ENCODE measurements at regions not wholly inside any gene's neighbourhood (a gene's known extent, or its start where the extent isn't known, plus 50 kb on each side); places are given as distances from the start of the nearest gene placed in this dataset.

DNA sequence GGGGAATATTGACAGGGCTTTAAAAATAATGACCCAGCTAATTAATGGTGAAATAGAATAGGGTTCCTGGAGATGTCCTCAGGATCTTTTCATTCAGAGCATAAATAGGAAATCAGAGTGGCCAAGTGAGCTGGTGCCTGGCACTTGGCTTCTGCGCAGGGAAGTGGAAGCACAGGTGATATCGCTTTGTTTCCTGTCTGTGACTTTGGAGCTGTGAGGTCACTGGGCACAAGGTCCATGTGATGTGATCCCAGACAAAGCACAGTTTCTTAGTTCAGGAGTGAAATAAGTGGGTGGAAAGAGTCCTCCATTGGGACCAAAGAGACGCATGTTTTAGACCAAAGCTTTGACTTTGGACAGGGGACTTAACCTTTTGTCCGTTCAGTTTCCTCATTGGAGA is 338.3 kb downstream of the CYRIA start:
- Histone ChIP-seq H4K20me1 (ENCODE audit: insufficient read depth, low read length) (no peaks in the 10 kb centered on the region), H3K9me2 (ENCODE audit: low read depth, low read length) (no peaks in the 10 kb centered on the region), H3K4me3 (ENCODE audit: low read depth, low read length, poor library complexity, severe bottlenecking) (no peak overlapping the region), H3K27me3 (ENCODE audit: insufficient read depth, low read length) (no peaks in the 10 kb centered on the region), H3K79me2 (ENCODE audit: insufficient read depth, low read length) (no peaks in the 10 kb centered on the region), H3K27ac (ENCODE audit: low read depth, low read length, poor library complexity, severe bottlenecking) (no peak overlapping the region), H3F3A (ENCODE audit: insufficient read depth, low read length) (no peaks in the 10 kb centered on the region), H2AFZ (ENCODE audit: low read length) (no peak overlapping the region), H3K4me1 (ENCODE audit: insufficient read depth, low read length, severe bottlenecking) (no peaks in the 10 kb centered on the region), H3K4me2 (ENCODE audit: low read length) (no peak overlapping the region), H3K36me3 (ENCODE audit: insufficient read depth, low read length) (no peaks in the 10 kb centered on the region), H3K9ac (ENCODE audit: low read length) (no peak overlapping the region), H3K9me3 (ENCODE audit: low read length) (no peaks in the 10 kb centered on the region)
- TF ChIP-seq, protein P1, sequence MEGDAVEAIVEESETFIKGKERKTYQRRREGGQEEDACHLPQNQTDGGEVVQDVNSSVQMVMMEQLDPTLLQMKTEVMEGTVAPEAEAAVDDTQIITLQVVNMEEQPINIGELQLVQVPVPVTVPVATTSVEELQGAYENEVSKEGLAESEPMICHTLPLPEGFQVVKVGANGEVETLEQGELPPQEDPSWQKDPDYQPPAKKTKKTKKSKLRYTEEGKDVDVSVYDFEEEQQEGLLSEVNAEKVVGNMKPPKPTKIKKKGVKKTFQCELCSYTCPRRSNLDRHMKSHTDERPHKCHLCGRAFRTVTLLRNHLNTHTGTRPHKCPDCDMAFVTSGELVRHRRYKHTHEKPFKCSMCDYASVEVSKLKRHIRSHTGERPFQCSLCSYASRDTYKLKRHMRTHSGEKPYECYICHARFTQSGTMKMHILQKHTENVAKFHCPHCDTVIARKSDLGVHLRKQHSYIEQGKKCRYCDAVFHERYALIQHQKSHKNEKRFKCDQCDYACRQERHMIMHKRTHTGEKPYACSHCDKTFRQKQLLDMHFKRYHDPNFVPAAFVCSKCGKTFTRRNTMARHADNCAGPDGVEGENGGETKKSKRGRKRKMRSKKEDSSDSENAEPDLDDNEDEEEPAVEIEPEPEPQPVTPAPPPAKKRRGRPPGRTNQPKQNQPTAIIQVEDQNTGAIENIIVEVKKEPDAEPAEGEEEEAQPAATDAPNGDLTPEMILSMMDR (IDR thresholded peaks at IDR 0.05; ENCODE audit: low read length): no peak
- TF ChIP-seq EZH2 (IDR thresholded peaks at IDR 0.05; ENCODE audit: borderline replicate concordance, low read length): no peak

DNA sequence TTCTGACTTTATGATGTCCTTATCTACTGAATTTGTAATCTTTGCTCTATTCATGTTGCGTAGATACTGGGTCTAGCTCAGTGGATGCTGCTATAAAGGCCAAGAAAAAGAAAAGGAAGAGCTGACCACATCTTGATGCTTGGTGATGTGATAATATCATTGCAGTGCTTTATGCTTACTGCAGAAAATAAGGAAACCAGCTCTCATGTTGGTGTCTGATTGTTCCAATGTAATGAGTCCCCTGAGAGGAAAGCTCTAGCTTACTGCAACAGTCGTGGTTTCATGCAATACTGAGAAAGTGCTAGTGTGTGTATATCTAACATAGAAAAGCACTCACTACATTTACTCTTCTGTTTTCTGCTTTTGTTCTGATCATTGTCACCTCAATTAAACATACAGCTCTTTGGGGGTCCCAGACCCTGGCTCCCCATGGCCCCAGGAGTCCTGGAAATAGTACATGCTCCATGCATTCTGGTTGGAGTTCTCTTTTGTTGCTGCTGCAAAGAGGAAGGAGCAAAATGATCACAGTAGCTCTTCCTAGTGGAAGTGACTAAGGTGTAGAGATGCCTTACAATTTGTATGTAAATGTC is 338.8 kb downstream of the CYRIA start:
- H3K79me2 ChIP-seq (ENCODE audit: insufficient read depth, low read length): no peaks in the 10 kb centered on the region
- H3K27me3 ChIP-seq (ENCODE audit: insufficient read depth, low read length): no peaks in the 10 kb centered on the region
- no peak overlapping the region for H3K27ac ChIP-seq (ENCODE audit: low read depth, low read length, poor library complexity, severe bottlenecking)
- no peak overlapping the region for H3K4me3 ChIP-seq (ENCODE audit: low read depth, low read length, poor library complexity, severe bottlenecking)
- H3K36me3 ChIP-seq (ENCODE audit: insufficient read depth, low read length): no peaks in the 10 kb centered on the region
- no peaks in the 10 kb centered on the region for H3F3A ChIP-seq (ENCODE audit: insufficient read depth, low read length)
- H3K9me2 ChIP-seq (ENCODE audit: low read depth, low read length): no peaks in the 10 kb centered on the region
- H3K9me3 ChIP-seq (ENCODE audit: low read length): no peaks in the 10 kb centered on the region
- no peak overlapping the region for H3K4me2 ChIP-seq (ENCODE audit: low read length)
- H3K9ac ChIP-seq (ENCODE audit: low read length): no peak overlapping the region
- H3K4me1 ChIP-seq (ENCODE audit: insufficient read depth, low read length, severe bottlenecking): no peaks in the 10 kb centered on the region
- no peak overlapping the region for H2AFZ ChIP-seq (ENCODE audit: low read length)
- TF ChIP-seq EZH2 (IDR thresholded peaks at IDR 0.05; ENCODE audit: borderline replicate concordance, low read length): no peak
- TF ChIP-seq, protein P1 (IDR thresholded peaks at IDR 0.05; ENCODE audit: low read length): no peak
- no peaks in the 10 kb centered on the region for H4K20me1 ChIP-seq (ENCODE audit: insufficient read depth, low read length)

DNA sequence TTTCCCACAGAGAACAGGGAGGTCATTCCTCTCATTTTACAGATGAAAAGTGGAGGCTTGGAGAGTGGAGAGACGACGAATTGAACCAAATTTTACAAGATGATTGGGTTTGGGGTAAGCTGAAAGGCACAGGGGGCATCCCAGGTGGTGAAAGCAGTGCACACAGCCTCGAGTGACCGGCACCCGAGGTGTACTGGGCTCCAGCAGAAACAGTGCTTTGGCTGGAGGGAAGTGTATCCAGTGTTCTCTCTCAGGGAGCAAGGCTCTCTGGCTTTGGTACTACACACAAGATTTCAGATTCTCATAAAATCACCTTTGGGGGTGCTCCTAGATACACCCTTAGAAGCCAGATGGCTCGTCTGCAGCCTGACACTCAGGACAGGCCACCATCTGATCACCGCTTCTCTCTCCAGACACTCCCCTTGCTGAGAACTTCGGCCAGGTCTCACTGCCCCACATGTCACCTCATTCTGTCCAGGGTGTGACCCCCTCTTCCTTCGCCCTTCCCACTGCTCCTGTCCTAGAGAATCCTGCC is 339.6 kb downstream of the CYRIA start:
- Histone ChIP-seq H3K4me1 (ENCODE audit: insufficient read depth, low read length, severe bottlenecking) (no peaks in the 10 kb centered on the region), H3K4me2 (ENCODE audit: low read length) (no peak overlapping the region), H4K20me1 (ENCODE audit: insufficient read depth, low read length) (no peaks in the 10 kb centered on the region), H3K79me2 (ENCODE audit: insufficient read depth, low read length) (no peaks in the 10 kb centered on the region), H3K9me2 (ENCODE audit: low read depth, low read length) (no peaks in the 10 kb centered on the region), H3K27ac (ENCODE audit: low read depth, low read length, poor library complexity, severe bottlenecking) (no peak overlapping the region), H3K4me3 (ENCODE audit: low read depth, low read length, poor library complexity, severe bottlenecking) (no peak overlapping the region), H3K9me3 (ENCODE audit: low read length) (no peaks in the 10 kb centered on the region), H2AFZ (ENCODE audit: low read length) (no peak overlapping the region), H3K9ac (ENCODE audit: low read length) (no peak overlapping the region), H3F3A (ENCODE audit: insufficient read depth, low read length) (no peaks in the 10 kb centered on the region), H3K36me3 (ENCODE audit: insufficient read depth, low read length) (no peaks in the 10 kb centered on the region), H3K27me3 (ENCODE audit: insufficient read depth, low read length) (0 out of 2 replicates have a peak, but pooled peaks cover under 1% of the 10 kb centered on the region)
- TF ChIP-seq, protein P1 (IDR thresholded peaks at IDR 0.05; ENCODE audit: low read length): no peak
- no peak for TF ChIP-seq EZH2 (IDR thresholded peaks at IDR 0.05; ENCODE audit: borderline replicate concordance, low read length)
